ENCODE measurements at regions not wholly inside any gene's neighbourhood (a gene's known extent, or its start where the extent isn't known, plus 50 kb on each side); places are given as distances from the start of the nearest gene placed in this dataset.

DNA sequence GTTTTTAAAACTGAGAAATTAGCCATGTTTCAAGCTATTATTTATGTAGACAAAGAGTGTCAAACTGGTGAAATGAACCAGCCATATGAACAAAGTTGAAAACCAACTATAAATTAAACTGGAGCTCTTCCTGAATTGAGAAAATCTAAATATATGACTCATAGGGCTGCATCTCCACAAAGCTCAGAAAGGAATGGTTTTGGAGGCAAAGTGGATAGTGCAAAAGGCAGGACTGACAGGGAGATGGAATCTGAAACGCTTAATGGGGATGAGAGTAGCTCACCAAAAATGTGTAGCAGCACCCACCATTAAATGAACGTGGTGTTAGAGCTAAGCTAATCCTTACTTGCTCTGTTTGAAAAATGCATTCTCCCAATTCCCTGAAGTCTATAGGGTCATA, 1066.0 kb downstream of the AGBL1 start:
- TF ChIP-seq, protein P1, sequence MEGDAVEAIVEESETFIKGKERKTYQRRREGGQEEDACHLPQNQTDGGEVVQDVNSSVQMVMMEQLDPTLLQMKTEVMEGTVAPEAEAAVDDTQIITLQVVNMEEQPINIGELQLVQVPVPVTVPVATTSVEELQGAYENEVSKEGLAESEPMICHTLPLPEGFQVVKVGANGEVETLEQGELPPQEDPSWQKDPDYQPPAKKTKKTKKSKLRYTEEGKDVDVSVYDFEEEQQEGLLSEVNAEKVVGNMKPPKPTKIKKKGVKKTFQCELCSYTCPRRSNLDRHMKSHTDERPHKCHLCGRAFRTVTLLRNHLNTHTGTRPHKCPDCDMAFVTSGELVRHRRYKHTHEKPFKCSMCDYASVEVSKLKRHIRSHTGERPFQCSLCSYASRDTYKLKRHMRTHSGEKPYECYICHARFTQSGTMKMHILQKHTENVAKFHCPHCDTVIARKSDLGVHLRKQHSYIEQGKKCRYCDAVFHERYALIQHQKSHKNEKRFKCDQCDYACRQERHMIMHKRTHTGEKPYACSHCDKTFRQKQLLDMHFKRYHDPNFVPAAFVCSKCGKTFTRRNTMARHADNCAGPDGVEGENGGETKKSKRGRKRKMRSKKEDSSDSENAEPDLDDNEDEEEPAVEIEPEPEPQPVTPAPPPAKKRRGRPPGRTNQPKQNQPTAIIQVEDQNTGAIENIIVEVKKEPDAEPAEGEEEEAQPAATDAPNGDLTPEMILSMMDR (IDR thresholded peaks at IDR 0.05; ENCODE audit: unreplicated experiment) = no peak
- H3K4me3 Mint-ChIP-seq (ENCODE audit: unreplicated experiment) = no peak overlapping the region
- no TSS peak for BruUV-seq (replicated peaks)
- ChIA-PET POLR2A (no interaction called here), CTCF (interaction anchor here (0.5 to 0.8 kb wide), 4 partner anchors 72 to 856 kb away, joined by 3 to 4 read pairs (median 3); no protein-coding TSS in a partner anchor)
- H3K27me3 Mint-ChIP-seq (ENCODE audit: insufficient read depth, unreplicated experiment) = no peaks in the 10 kb centered on the region
- no peaks in the 10 kb centered on the region for H3K36me3 Mint-ChIP-seq (ENCODE audit: insufficient read depth, unreplicated experiment)
- intact Hi-C loops (cut with micrococcal nuclease) = no loop called here
- H3K9me3 Mint-ChIP-seq (ENCODE audit: unreplicated experiment) = peaks cover 7% of the 10 kb centered on the region
- no peaks in the 10 kb centered on the region for H3K4me1 Mint-ChIP-seq (ENCODE audit: insufficient read depth, unreplicated experiment)
- no peak overlapping the region for H3K27ac Mint-ChIP-seq (ENCODE audit: low read depth, unreplicated experiment)
- no peak for DNase-seq (ENCODE audit: unreplicated experiment)

DNA sequence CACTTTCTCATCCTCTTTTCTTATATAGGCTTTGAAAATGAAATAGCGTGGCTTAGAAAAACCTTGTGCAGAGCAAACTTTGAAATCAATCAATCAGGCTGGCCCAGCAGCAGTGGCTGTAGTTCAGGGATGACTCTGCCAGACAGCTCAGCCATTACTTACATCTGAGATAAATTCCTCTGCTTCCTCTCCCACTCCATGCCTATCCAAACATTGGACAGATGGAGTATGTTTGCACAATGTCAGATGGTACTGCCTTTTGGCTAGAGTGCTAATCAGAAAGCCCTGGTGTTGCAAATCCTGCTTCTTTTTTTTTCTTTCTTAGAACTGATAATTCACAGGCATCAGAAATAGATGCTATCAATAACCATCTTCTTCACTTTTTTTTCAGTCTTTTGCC, 1065.1 kb downstream of the AGBL1 start:
- peak; percentile 3 for DNase-seq (ENCODE audit: unreplicated experiment)
- CTCF ChIA-PET = interaction anchor here (0.6 to 0.7 kb wide), 2 partner anchors 44 to 394 kb away, joined by 3 read pairs; no protein-coding TSS in a partner anchor
- Mint-ChIP-seq H3K27ac (ENCODE audit: low read depth, unreplicated experiment) (no peak overlapping the region), H3K4me1 (ENCODE audit: insufficient read depth, unreplicated experiment) (no peaks in the 10 kb centered on the region), H3K27me3 (ENCODE audit: insufficient read depth, unreplicated experiment) (no peaks in the 10 kb centered on the region), H3K36me3 (ENCODE audit: insufficient read depth, unreplicated experiment) (no peaks in the 10 kb centered on the region), H3K4me3 (ENCODE audit: unreplicated experiment) (no peak overlapping the region), H3K9me3 (ENCODE audit: unreplicated experiment) (peaks cover 7% of the 10 kb centered on the region)
- TF ChIP-seq, protein P1 (IDR thresholded peaks at IDR 0.05; ENCODE audit: unreplicated experiment) = no peak
- POLR2A ChIA-PET = no interaction called here
- intact Hi-C loops (cut with micrococcal nuclease) = no loop called here
- no TSS peak for BruUV-seq (replicated peaks)

DNA sequence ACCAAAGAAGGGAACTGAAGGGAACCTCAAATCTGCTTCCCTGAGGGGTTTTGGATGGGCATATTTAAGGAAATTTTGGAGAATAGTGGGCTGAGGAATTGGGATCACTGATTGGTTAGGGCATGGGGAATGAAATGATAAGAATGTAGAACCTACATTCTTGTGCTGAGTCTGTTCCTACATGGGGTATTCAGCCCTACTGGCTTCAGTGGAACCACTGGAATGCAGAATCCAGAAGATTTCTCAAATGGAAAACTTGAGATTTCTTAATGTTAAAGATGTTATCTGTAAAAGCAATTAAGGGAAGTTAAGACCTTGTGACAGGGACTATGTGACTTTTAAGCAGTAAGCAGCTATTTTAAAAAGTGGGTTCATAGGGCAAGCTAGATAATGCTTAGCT, 1062.4 kb downstream of the AGBL1 start:
- intact Hi-C loops (cut with micrococcal nuclease) = no loop called here
- ChIA-PET CTCF (no interaction called here), POLR2A (no interaction called here)
- Mint-ChIP-seq H3K36me3 (ENCODE audit: insufficient read depth, unreplicated experiment) (no peaks in the 10 kb centered on the region), H3K27me3 (ENCODE audit: insufficient read depth, unreplicated experiment) (no peaks in the 10 kb centered on the region), H3K4me3 (ENCODE audit: unreplicated experiment) (no peak overlapping the region), H3K27ac (ENCODE audit: low read depth, unreplicated experiment) (no peak overlapping the region), H3K4me1 (ENCODE audit: insufficient read depth, unreplicated experiment) (no peaks in the 10 kb centered on the region), H3K9me3 (ENCODE audit: unreplicated experiment) (peaks cover 7% of the 10 kb centered on the region)
- TF ChIP-seq, protein P1 (IDR thresholded peaks at IDR 0.05; ENCODE audit: unreplicated experiment) = no peak
- no peak for DNase-seq (ENCODE audit: unreplicated experiment)
- no TSS peak for BruUV-seq (replicated peaks)

DNA sequence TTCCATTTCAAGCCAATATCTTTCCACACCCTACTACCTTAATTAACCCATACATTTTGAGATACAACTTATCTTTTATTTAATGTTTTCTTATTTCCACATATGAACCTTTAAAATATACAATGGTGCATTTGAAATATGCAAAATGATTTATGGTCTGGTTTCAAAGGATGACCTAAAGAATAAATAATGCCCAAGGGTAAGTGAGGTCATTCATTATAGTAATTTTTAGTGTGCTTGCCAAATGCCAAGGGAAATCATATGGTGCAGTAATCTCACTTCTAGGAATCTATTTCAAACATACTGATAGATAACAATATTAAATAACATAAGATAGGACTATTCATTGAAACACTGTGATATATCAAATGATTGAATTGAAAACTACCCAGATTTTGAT, 1055.4 kb downstream of the AGBL1 start:
- ChIA-PET POLR2A (no interaction called here), CTCF (no interaction called here)
- H3K27ac Mint-ChIP-seq (ENCODE audit: low read depth, unreplicated experiment) = no peak overlapping the region
- H3K27me3 Mint-ChIP-seq (ENCODE audit: insufficient read depth, unreplicated experiment) = no peaks in the 10 kb centered on the region
- H3K4me3 Mint-ChIP-seq (ENCODE audit: unreplicated experiment) = no peak overlapping the region
- no peaks in the 10 kb centered on the region for H3K4me1 Mint-ChIP-seq (ENCODE audit: insufficient read depth, unreplicated experiment)
- H3K36me3 Mint-ChIP-seq (ENCODE audit: insufficient read depth, unreplicated experiment) = no peaks in the 10 kb centered on the region
- TF ChIP-seq, protein P1 (IDR thresholded peaks at IDR 0.05; ENCODE audit: unreplicated experiment) = no peak
- intact Hi-C loops (cut with micrococcal nuclease) = no loop called here
- no peaks in the 10 kb centered on the region for H3K9me3 Mint-ChIP-seq (ENCODE audit: unreplicated experiment)
- DNase-seq (ENCODE audit: unreplicated experiment) = no peak
- no TSS peak for BruUV-seq (replicated peaks)

All from MCF 10A (cell line).